ENCODE measurements at regions not wholly inside any gene's neighbourhood (a gene's known extent, or its start where the extent isn't known, plus 50 kb on each side); places are given as distances from the start of the nearest gene placed in this dataset.

DNA sequence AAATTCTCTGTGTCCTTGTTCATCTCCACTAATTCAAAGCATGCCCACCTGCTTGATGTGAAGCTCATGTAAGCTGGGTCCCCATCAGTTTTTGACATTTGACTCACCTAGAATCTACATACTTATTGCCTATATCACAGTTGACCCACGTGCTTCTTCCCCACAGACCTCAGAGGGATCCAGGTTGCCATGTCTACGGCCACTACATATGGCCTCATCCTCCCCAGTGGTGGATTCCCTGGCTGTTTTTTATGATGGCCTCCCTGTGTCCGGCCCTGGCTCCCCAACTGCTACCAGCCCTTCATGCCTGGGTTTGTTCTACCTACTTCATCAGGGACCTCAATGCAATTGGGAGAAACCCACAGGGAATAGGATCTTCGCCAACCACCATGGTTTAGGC lies 187.4 kb upstream of the GDF10 start:
- TF ChIP-seq, protein P1, sequence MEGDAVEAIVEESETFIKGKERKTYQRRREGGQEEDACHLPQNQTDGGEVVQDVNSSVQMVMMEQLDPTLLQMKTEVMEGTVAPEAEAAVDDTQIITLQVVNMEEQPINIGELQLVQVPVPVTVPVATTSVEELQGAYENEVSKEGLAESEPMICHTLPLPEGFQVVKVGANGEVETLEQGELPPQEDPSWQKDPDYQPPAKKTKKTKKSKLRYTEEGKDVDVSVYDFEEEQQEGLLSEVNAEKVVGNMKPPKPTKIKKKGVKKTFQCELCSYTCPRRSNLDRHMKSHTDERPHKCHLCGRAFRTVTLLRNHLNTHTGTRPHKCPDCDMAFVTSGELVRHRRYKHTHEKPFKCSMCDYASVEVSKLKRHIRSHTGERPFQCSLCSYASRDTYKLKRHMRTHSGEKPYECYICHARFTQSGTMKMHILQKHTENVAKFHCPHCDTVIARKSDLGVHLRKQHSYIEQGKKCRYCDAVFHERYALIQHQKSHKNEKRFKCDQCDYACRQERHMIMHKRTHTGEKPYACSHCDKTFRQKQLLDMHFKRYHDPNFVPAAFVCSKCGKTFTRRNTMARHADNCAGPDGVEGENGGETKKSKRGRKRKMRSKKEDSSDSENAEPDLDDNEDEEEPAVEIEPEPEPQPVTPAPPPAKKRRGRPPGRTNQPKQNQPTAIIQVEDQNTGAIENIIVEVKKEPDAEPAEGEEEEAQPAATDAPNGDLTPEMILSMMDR (tag by site-specific recombination; IDR thresholded peaks at IDR 0.05): no peak
- no peak for TF ChIP-seq ZNF132 (tag by site-specific recombination; IDR thresholded peaks at IDR 0.05; ENCODE audit: borderline replicate concordance)
- TF ChIP-seq, protein P2, sequence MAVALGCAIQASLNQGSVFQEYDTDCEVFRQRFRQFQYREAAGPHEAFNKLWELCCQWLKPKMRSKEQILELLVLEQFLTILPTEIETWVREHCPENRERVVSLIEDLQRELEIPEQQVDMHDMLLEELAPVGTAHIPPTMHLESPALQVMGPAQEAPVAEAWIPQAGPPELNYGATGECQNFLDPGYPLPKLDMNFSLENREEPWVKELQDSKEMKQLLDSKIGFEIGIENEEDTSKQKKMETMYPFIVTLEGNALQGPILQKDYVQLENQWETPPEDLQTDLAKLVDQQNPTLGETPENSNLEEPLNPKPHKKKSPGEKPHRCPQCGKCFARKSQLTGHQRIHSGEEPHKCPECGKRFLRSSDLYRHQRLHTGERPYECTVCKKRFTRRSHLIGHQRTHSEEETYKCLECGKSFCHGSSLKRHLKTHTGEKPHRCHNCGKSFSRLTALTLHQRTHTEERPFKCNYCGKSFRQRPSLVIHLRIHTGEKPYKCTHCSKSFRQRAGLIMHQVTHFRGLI (tag by site-specific recombination; IDR thresholded peaks at IDR 0.05): no peak
- no peak for TF ChIP-seq ZNF529 (tag by site-specific recombination; IDR thresholded peaks at IDR 0.05; ENCODE audit: insufficient replicate concordance)
- TF ChIP-seq ZNF510 (tag by site-specific recombination; IDR thresholded peaks at IDR 0.05; ENCODE audit: insufficient replicate concordance): no peak
- TF ChIP-seq ZNF114 (tag by site-specific recombination; IDR thresholded peaks at IDR 0.05): no peak
- no peak for TF ChIP-seq ZNF776 (tag by site-specific recombination; IDR thresholded peaks at IDR 0.05; ENCODE audit: borderline replicate concordance)
- TF ChIP-seq ZNF140 (tag by site-specific recombination; IDR thresholded peaks at IDR 0.05): no peak
- no peak for TF ChIP-seq ZNF837 (tag by site-specific recombination; IDR thresholded peaks at IDR 0.05)
- no peak for TF ChIP-seq SALL2 (tag by site-specific recombination; IDR thresholded peaks at IDR 0.05; ENCODE audit: borderline replicate concordance)

Measured in HEK293 (cell line).